H1 (cell line): ENCODE measurements at regions not wholly inside any gene's neighbourhood (a gene's known extent, or its start where the extent isn't known, plus 50 kb on each side); places are given as distances from the start of the nearest gene placed in this dataset.

Source experiments
- BCL11A ChIP-seq, 2 experiments: IDR thresholded peaks; one replicate each; pipeline ENCODE4 v1.6.1; 2011; ENCODE audit warnings: low read depth in 2 of 2, low read length in 2 of 2, mild to moderate bottlenecking in 2 of 2
- CTCF ChIP-seq, 3 experiments: IDR thresholded peaks; 1 replicate in 2 of 3; 2 replicates in 1 of 3; pipeline versions ENCODE4 v1.5.1 to v1.6.1; 2011; ENCODE audit warnings: low read length in 3 of 3, mild to moderate bottlenecking in 3 of 3, inconsistent platforms in 2 of 3, low read depth in 1 of 3, moderate library complexity in 1 of 3; ENCODE audit not compliant: insufficient read depth in 1 of 3; ENCODE audit errors: control extremely low read depth in 1 of 3
- EP300 ChIP-seq, 2 experiments: IDR thresholded peaks; 1 replicate in 1 of 2; 2 replicates in 1 of 2; pipeline ENCODE4 v1.6.1; 2011 to 2012; ENCODE audit warnings: low read depth in 2 of 2, low read length in 2 of 2, mild to moderate bottlenecking in 2 of 2, borderline replicate concordance in 1 of 2, inconsistent platforms in 1 of 2, moderate library complexity in 1 of 2
- EZH2 ChIP-seq: fragments of 200-600 bp; sonication (generic); IDR thresholded peaks from 2 replicates; pipeline ENCODE4 v1.7.1; 2012; ENCODE audit warnings: low read depth, mild to moderate bottlenecking, moderate library complexity, low read length, inconsistent platforms; ENCODE audit not compliant: severe bottlenecking
- HDAC6 ChIP-seq: IDR thresholded peaks from one replicate; pipeline ENCODE4 v1.7.1; 2012; ENCODE audit warnings: low read depth, mild to moderate bottlenecking, inconsistent platforms, low read length, moderate library complexity
- JUN ChIP-seq: IDR thresholded peaks from 2 replicates; pipeline ENCODE4 v1.6.1; 2011; ENCODE audit warnings: low read depth, mild to moderate bottlenecking, improper control_type of control experiment, low read length
- KDM1A ChIP-seq: fragments of 200-600, 300-600 bp; sonication (generic); IDR thresholded peaks from 2 replicates; pipeline ENCODE4 v1.7.1; 2016; ENCODE audit warnings: mild to moderate bottlenecking, low read length, borderline replicate concordance
- POLR2A ChIP-seq, 2 experiments: IDR thresholded peaks; 1 replicate in 1 of 2; 2 replicates in 1 of 2; pipeline ENCODE4 v1.6.1; 2011; ENCODE audit warnings: low read depth in 2 of 2, low read length in 2 of 2, mild to moderate bottlenecking in 2 of 2; ENCODE audit errors: control extremely low read depth in 1 of 2
- YY1 ChIP-seq: IDR thresholded peaks from 2 replicates; pipeline ENCODE4 v1.6.1; 2011; ENCODE audit warnings: low read depth, mild to moderate bottlenecking, low read length
- ZNF274 ChIP-seq: IDR thresholded peaks from 2 replicates; pipeline ENCODE4 v1.7.0; 2012; ENCODE audit warnings: low read length, borderline replicate concordance; ENCODE audit errors: extremely low read depth

- TF ChIP-seq CTCF (IDR thresholded peaks at IDR 0.05; ENCODE audit: control extremely low read depth in 1 of 3, insufficient read depth in 1 of 3, low read depth in 1 of 3, low read length in 3 of 3) = no peak
- TF ChIP-seq POLR2A (IDR thresholded peaks at IDR 0.05; ENCODE audit: control extremely low read depth in 1 of 2, low read depth in 2 of 2, low read length in 2 of 2) = no peak
- TF ChIP-seq ZNF274 = no peak
- no peak for TF ChIP-seq JUN
- no peak for TF ChIP-seq KDM1A
- TF ChIP-seq EZH2 = no peak
- no peak for TF ChIP-seq EP300 (IDR thresholded peaks at IDR 0.05; ENCODE audit: borderline replicate concordance in 1 of 2, low read depth in 2 of 2, low read length in 2 of 2)
- TF ChIP-seq HDAC6 = no peak
- TF ChIP-seq YY1 = no peak
- no peak for TF ChIP-seq BCL11A (IDR thresholded peaks at IDR 0.05; ENCODE audit: low read depth in 2 of 2, low read length in 2 of 2)
Measured at GRCh38 chr1:4562321-4562720, 92.1 kb upstream of the AJAP1 start.
